Activated CD4-positive, alpha-beta T cell treated with anti-CD3 and anti-CD28 coated beads for 36 hours (primary cell): ENCODE measurements at regions not wholly inside any gene's neighbourhood (a gene's known extent, or its start where the extent isn't known, plus 50 kb on each side); places are given as distances from the start of the nearest gene placed in this dataset.

ENCODE experiments used
- ATAC-seq: fragments of 200-7000 bp; cut with Tn5 transposase; one replicate; pipeline ENCODE4 v1.10.0; 2021; ENCODE audit warnings: mild to moderate bottlenecking, moderate library complexity
- CTCF ChIA-PET: fragments of 350-600 bp; sonication (Branson Sonifier 250); formaldehyde crosslinking; loops from one replicate; lab custom pipeline; 2021; ENCODE audit warnings: antibody characterized with exemption; lab: Charles Lee
- POLR2A ChIA-PET: fragments of 350-600 bp; sonication (Branson Sonifier 250); formaldehyde crosslinking; loops from one replicate; lab custom pipeline; 2021; ENCODE audit warnings: antibody characterized with exemption, inconsistent platforms; lab: Charles Lee
- DNase-seq: peaks from one replicate; pipeline ENCODE4 v3.0.0-alpha.2; 2020
- H3K27ac Mint-ChIP-seq: one replicate; pipeline ENCODE4 v1.8.0; 2021; ENCODE audit warnings: mixed read lengths
- H3K27me3 Mint-ChIP-seq: one replicate; pipeline ENCODE4 v1.8.0; 2021; ENCODE audit warnings: mixed read lengths
- H3K36me3 Mint-ChIP-seq: one replicate; pipeline ENCODE4 v1.8.0; 2021; ENCODE audit warnings: low read depth, mixed read lengths
- H3K4me1 Mint-ChIP-seq: one replicate; pipeline ENCODE4 v1.8.0; 2021; ENCODE audit warnings: mixed read lengths
- H3K4me3 Mint-ChIP-seq: one replicate; pipeline ENCODE4 v1.8.0; 2021; ENCODE audit warnings: mild to moderate bottlenecking, moderate library complexity, mixed read lengths
- H3K9me3 Mint-ChIP-seq: one replicate; pipeline ENCODE4 v1.8.0; 2021; ENCODE audit warnings: low read depth, mixed read lengths
- intact Hi-C, 2 experiments: fragments of 100-400 bp; cut with DNase I in 1 of 2; cut with micrococcal nuclease in 1 of 2; formaldehyde crosslinking; loops; one replicate each; pipeline versions ENCODE4 v1.14.2 to v1.15.1; 2022 to 2024; cut with DNase I, micrococcal nuclease

GRCh38 chr2:41736105-41736567 lies 311.7 kb upstream of the PKDCC start:
- no peak overlapping the region for H3K27ac Mint-ChIP-seq
- CTCF ChIA-PET, result interaction anchor here (0.5 kb wide), 1 partner anchor 24 kb away, joined by 4 read pairs; no protein-coding TSS in a partner anchor
- no peaks in the 10 kb centered on the region for H3K36me3 Mint-ChIP-seq
- H3K9me3 Mint-ChIP-seq, result no peaks in the 10 kb centered on the region
- H3K27me3 Mint-ChIP-seq, result peaks cover 13% of the 10 kb centered on the region
- H3K4me3 Mint-ChIP-seq, result no peak overlapping the region
- DNase-seq, result no peak
- no peaks in the 10 kb centered on the region for H3K4me1 Mint-ChIP-seq
- POLR2A ChIA-PET, result no interaction called here
- peak; percentile 36 for ATAC-seq
- intact Hi-C loops, result no loop called here

DNA sequence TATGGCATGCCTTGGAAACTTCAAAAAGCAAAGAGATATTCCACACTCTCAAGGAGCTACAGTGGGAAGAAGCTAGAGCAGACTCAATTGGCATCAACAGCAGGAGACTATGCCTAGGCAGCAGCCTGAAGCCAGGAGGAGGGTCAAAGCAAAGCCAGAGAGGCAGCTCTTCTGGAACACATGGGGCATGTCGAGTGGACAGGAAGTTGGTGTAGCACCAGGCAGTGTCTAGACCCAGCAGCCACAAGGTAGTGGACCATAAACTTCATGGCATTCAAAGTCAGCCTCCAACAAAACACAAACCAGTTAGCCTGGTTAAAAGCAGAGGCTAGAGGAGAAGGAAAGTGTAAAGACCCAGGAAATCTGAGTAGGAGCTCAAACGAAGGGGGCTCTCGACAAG lies 311.2 kb upstream of the PKDCC start:
- no peak overlapping the region for H3K4me3 Mint-ChIP-seq
- ATAC-seq, result no peak

GRCh38 chr2:41737888-41738287 lies 309.9 kb upstream of the PKDCC start:
- ChIA-PET CTCF (no interaction called here), POLR2A (no interaction called here)
- H3K36me3 Mint-ChIP-seq, result no peaks in the 10 kb centered on the region
- H3K27ac Mint-ChIP-seq, result no peak overlapping the region
- no peak overlapping the region for H3K4me3 Mint-ChIP-seq
- peaks cover 13% of the 10 kb centered on the region for H3K27me3 Mint-ChIP-seq
- no peaks in the 10 kb centered on the region for H3K9me3 Mint-ChIP-seq
- DNase-seq (no peak), ATAC-seq (no peak)
- H3K4me1 Mint-ChIP-seq, result no peaks in the 10 kb centered on the region
- intact Hi-C loops, result no loop called here

More for the DNA sequence above, 311.2 kb upstream of the PKDCC start:
- H3K27ac Mint-ChIP-seq, result no peak overlapping the region
- no peaks in the 10 kb centered on the region for H3K36me3 Mint-ChIP-seq
- CTCF ChIA-PET, result interaction anchor here (0.7 kb wide), 1 partner anchor 262 kb away, joined by 3 read pairs; no protein-coding TSS in a partner anchor
- intact Hi-C loops, result no loop called here
- DNase-seq, result no peak
- H3K4me1 Mint-ChIP-seq, result no peaks in the 10 kb centered on the region
- no peaks in the 10 kb centered on the region for H3K9me3 Mint-ChIP-seq
- POLR2A ChIA-PET, result no interaction called here
- H3K27me3 Mint-ChIP-seq, result peaks cover 13% of the 10 kb centered on the region

DNA sequence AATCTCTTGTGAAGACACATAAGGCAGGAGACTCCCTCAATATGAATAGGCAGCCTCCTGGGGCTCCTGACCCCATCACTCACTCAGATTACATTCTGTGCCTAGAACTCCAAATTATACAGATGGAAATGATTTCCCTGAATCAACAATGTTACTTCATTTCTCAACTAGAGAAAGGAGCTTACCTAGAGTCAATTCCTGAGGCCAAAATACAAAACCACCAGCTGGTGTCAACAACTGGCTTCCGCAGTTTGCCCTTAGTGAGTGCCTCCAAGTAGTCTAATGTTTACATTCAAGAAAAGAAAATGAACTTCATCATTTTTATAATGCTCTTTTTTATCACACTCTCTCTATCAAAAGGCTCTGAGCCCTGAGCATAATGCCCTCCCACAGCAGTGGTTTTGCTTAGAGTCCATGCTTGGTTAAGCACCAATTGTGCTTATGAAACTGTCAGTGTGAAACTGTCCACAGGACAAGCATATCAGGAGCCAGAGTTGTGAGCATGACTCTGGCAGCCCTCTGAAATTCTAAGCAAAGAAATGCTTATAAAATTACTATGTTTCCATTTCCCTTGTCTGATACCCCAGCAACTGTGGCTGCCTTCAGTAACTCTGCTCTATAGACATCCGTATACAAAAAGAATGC lies 305.7 kb upstream of the PKDCC start:
- no peaks in the 10 kb centered on the region for H3K36me3 Mint-ChIP-seq
- no peak overlapping the region for H3K4me3 Mint-ChIP-seq
- H3K27ac Mint-ChIP-seq, result no peak overlapping the region
- peaks cover 9% of the 10 kb centered on the region for H3K27me3 Mint-ChIP-seq
- H3K9me3 Mint-ChIP-seq, result peaks cover 2% of the 10 kb centered on the region
- POLR2A ChIA-PET, result no interaction called here
- H3K4me1 Mint-ChIP-seq, result no peaks in the 10 kb centered on the region
- no peak for ATAC-seq
- CTCF ChIA-PET, result no interaction called here
- intact Hi-C loops, result no loop called here
- no peak for DNase-seq

GRCh38 chr2:41743324-41743723 lies 304.5 kb upstream of the PKDCC start:
- ChIA-PET CTCF (no interaction called here), POLR2A (no interaction called here)
- Mint-ChIP-seq H3K36me3 (no peaks in the 10 kb centered on the region), H3K4me3 (no peak overlapping the region), H3K4me1 (no peaks in the 10 kb centered on the region), H3K27ac (no peak overlapping the region), H3K9me3 (peaks cover 2% of the 10 kb centered on the region), H3K27me3 (peaks cover 8% of the 10 kb centered on the region)
- ATAC-seq (no peak), DNase-seq (no peak)
- intact Hi-C loops, result no loop called here

- intact Hi-C loops, result no loop called here
- ChIA-PET POLR2A (no interaction called here), CTCF (interaction anchor here (0.6 kb wide), 1 partner anchor 259 kb away, joined by 3 read pairs; no protein-coding TSS in a partner anchor)
- H3K27me3 Mint-ChIP-seq, result peaks cover 5% of the 10 kb centered on the region
- H3K36me3 Mint-ChIP-seq, result no peaks in the 10 kb centered on the region
- ATAC-seq (no peak), DNase-seq (no peak)
- no peak overlapping the region for H3K4me3 Mint-ChIP-seq
- no peaks in the 10 kb centered on the region for H3K4me1 Mint-ChIP-seq
- no peaks in the 10 kb centered on the region for H3K9me3 Mint-ChIP-seq
- no peak overlapping the region for H3K27ac Mint-ChIP-seq
Measured at GRCh38 chr2:41750829-41751228, 297.0 kb upstream of the PKDCC start.

DNA sequence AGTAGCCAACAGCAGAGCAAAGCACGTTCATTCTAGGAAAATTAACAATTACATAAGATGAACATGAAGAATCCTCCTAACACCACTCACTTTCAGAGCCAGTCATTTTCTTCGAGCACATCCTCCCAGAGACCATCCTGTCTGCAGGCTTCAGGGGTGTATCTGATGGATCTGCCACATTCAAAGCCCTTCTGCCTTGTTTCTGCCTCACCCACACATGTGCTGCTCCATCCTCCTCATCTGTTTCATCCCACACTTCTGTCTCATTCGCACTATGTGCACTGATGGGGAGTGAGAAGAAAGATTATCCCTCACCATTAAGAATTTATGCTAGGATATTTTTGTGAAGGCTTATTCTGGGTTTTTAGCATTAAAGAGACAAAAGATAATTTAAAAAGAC lies 287.9 kb upstream of the PKDCC start:
- CTCF ChIA-PET, result no interaction called here
- intact Hi-C loops, result no loop called here

DNA sequence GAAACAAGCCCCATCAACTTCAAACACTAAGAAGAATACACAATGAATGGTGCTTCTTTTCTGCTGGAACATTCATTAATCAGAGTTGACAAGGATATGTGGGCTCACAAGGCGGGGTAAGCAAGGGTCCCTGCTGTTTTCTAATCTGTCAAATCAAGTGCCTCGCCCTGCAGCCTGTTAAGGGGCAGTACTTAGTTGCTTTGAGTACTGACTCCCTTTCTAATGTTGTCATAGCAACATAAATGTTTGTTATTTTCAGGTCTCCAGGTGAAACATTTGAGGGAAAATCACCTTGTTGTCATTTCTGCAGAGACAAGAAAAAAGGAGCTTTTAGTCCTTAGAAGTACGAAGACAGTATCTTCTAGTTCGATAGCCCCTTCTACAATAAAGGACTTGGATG lies 284.7 kb upstream of the PKDCC start:
- no peak for DNase-seq
- no peaks in the 10 kb centered on the region for H3K4me1 Mint-ChIP-seq
- peaks cover 5% of the 10 kb centered on the region for H3K27me3 Mint-ChIP-seq
- intact Hi-C loops, result no loop called here
- CTCF ChIA-PET, result no interaction called here
- POLR2A ChIA-PET, result no interaction called here
- H3K9me3 Mint-ChIP-seq, result no peaks in the 10 kb centered on the region
- no peak overlapping the region for H3K27ac Mint-ChIP-seq
- H3K4me3 Mint-ChIP-seq, result no peak overlapping the region
- ATAC-seq, result no peak
- H3K36me3 Mint-ChIP-seq, result no peaks in the 10 kb centered on the region

More for the DNA sequence above, 287.9 kb upstream of the PKDCC start:
- POLR2A ChIA-PET, result no interaction called here
- H3K27ac Mint-ChIP-seq, result no peak overlapping the region
- H3K36me3 Mint-ChIP-seq, result no peaks in the 10 kb centered on the region
- no peaks in the 10 kb centered on the region for H3K4me1 Mint-ChIP-seq
- peaks cover 14% of the 10 kb centered on the region for H3K27me3 Mint-ChIP-seq
- ATAC-seq (no peak), DNase-seq (no peak)
- no peak overlapping the region for H3K4me3 Mint-ChIP-seq
- H3K9me3 Mint-ChIP-seq, result no peaks in the 10 kb centered on the region

DNA sequence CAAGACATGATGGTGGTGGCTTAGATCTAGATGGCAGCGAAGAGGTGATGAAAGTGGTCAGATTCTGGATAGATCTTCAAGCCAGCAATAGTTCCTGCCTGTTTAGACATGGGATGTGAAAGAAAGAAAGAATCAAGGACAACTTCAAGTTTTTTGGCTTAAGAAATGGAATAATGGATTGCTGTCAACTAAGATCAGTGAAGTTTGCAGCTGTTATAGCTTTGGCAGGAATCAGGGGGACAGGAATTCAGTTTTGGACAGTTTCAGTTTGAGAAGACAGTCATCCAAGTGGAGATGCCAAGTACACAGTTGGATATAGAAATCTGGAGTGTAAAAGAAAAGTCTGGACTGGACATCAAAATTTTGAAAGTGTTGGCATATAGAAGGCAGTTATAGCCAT lies 283.7 kb upstream of the PKDCC start:
- Mint-ChIP-seq H3K9me3 (no peaks in the 10 kb centered on the region), H3K36me3 (no peaks in the 10 kb centered on the region), H3K27me3 (peaks cover 2% of the 10 kb centered on the region), H3K27ac (no peak overlapping the region), H3K4me3 (no peak overlapping the region), H3K4me1 (no peaks in the 10 kb centered on the region)
- POLR2A ChIA-PET, result no interaction called here
- no peak for ATAC-seq
- CTCF ChIA-PET, result no interaction called here
- no peak for DNase-seq
- intact Hi-C loops, result no loop called here

DNA sequence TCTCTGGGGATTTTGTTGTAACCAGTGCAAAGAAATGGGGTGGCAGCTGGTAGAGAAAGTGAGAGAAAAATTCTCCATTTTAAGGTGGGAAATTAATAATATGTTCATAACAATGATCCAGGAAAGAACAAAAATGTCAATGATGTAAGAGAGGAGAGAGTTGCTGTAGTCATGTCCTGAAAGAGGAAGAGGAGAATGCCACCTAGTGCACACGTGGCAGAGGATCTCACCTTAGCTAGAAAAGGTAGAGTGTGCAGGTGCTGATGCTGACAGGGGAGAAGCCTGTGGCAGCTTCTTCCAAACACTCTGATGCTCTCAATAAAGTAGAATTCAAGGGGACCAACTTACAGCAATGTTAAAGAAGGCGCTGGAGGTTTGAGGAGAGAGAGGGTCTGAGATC lies 282.9 kb upstream of the PKDCC start:
- H3K36me3 Mint-ChIP-seq, result no peaks in the 10 kb centered on the region
- no peak for ATAC-seq
- H3K9me3 Mint-ChIP-seq, result no peaks in the 10 kb centered on the region
- CTCF ChIA-PET, result interaction anchor here (0.6 kb wide), 1 partner anchor 167 kb away, joined by 3 read pairs; no protein-coding TSS in a partner anchor
- H3K27me3 Mint-ChIP-seq, result peaks cover 8% of the 10 kb centered on the region
- POLR2A ChIA-PET, result no interaction called here
- no peak overlapping the region for H3K4me3 Mint-ChIP-seq
- H3K4me1 Mint-ChIP-seq, result no peaks in the 10 kb centered on the region
- intact Hi-C loops, result no loop called here
- no peak for DNase-seq
- H3K27ac Mint-ChIP-seq, result no peak overlapping the region

DNA sequence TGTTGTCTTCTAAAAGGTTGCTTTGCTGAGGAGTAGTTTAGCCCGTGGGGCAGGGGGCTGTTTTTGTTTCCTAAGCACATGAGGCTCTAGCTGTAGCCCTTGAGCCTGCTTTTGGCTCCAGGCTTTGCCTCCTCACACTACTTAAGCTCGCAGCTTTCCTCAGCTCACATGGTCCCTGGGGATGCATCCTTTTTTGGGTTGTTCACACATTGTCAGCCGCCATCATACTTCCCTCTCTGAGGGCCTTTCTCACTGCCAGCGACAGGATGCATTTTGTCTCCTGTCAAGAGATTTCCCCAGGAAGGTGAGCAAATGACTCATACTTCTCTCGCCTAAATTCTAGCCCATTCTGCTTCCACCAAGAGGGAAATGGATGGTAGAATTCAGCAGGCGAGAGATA lies 279.5 kb upstream of the PKDCC start:
- Mint-ChIP-seq H3K4me3 (no peak overlapping the region), H3K27ac (no peak overlapping the region), H3K36me3 (no peaks in the 10 kb centered on the region), H3K4me1 (no peaks in the 10 kb centered on the region), H3K9me3 (no peaks in the 10 kb centered on the region), H3K27me3 (peaks cover 9% of the 10 kb centered on the region)
- ATAC-seq (no peak), DNase-seq (no peak)
- CTCF ChIA-PET, result no interaction called here
- intact Hi-C loops, result no loop called here
- POLR2A ChIA-PET, result no interaction called here

- Mint-ChIP-seq H3K4me1 (no peaks in the 10 kb centered on the region), H3K36me3 (no peaks in the 10 kb centered on the region), H3K4me3 (no peak overlapping the region), H3K27ac (no peak overlapping the region), H3K27me3 (peaks cover 9% of the 10 kb centered on the region), H3K9me3 (no peaks in the 10 kb centered on the region)
- DNase-seq, result no peak
- CTCF ChIA-PET, result no interaction called here
- ATAC-seq, result no peak
- intact Hi-C loops, result no loop called here
- POLR2A ChIA-PET, result no interaction called here
Measured at GRCh38 chr2:41771710-41772109, 276.1 kb upstream of the PKDCC start.
